ENCODE measurements at regions not wholly inside any gene's neighbourhood (a gene's known extent, or its start where the extent isn't known, plus 50 kb on each side); places are given as distances from the start of the nearest gene placed in this dataset.

DNA sequence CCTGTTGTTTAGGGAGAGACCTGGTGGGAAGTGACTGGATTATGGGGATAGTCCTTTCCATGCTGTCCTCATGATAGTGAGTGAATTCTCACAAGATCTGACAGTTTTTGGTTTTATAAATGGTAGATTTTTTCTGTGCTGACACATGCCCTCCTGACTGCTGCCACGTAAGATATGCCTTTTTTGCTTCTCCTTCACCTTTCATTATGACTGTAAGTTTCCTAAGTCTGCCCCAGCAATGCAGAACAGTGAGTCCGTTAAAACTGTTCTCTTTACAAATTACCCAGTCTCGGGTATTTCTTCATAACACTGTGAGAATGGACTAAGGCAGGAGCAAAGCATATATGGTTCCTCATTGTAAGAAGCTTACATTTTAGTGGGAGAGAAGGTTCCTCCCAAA lies 1727.2 kb downstream of the NCAM2 start:
- ATAC-seq (ENCODE audit: poor library complexity) (no peak), DNase-seq (no peak)
- H3K9me3 Mint-ChIP-seq, result peaks cover 11% of the 10 kb centered on the region
- Histone ChIP-seq H3K4me3 (ENCODE audit: low read length) (no peak overlapping the region), H3K4me1 (ENCODE audit: insufficient read depth, low read length) (no peaks in the 10 kb centered on the region), H3K36me3 (ENCODE audit: insufficient read depth, low read length) (no peaks in the 10 kb centered on the region), H3K27me3 (ENCODE audit: control insufficient read depth in 1 of 2, insufficient read depth in 2 of 2, low read length in 2 of 2) (no peaks in the 10 kb centered on the region), H3K9me3 (ENCODE audit: control insufficient read depth in 1 of 2, insufficient read depth in 1 of 2, low read length in 2 of 2) (peaks cover 0 to 4% of the 10 kb centered on the region in 2 experiments), H3K27ac (ENCODE audit: low read depth in 1 of 2, low read length in 2 of 2) (no peak overlapping the region)
- intact Hi-C loops (cut with DNase I, micrococcal nuclease), result no loop called here
- ChIA-PET CTCF (no interaction called here), POLR2A (no interaction called here)
- TF ChIP-seq CTCF (IDR thresholded peaks at IDR 0.05), result no peak
- H3K4me1 Mint-ChIP-seq (ENCODE audit: low read depth), result no peaks in the 10 kb centered on the region
- H3K27me3 Mint-ChIP-seq, result no peaks in the 10 kb centered on the region
- H3K4me3 Mint-ChIP-seq, result no peak overlapping the region
- H3K36me3 Mint-ChIP-seq (ENCODE audit: low read depth), result no peaks in the 10 kb centered on the region
- no peak overlapping the region for H3K27ac Mint-ChIP-seq

DNA sequence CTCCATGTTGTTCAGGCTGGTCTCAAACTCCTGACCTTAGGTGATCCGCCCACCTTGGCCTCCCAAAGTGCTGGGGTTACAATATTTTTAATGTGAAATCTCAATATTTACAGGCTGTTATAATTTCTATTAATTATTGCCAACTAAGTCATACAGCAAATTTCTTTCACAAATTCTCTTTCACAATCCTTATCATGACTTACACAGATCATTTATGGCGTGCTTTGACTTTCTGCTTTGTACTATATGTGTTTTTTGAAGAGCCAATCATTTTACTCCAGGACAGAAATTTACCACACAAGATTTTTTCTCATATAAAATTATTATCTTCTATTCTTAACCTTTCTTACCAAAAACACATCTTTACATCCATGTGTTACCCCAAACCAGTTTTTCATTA lies 1729.9 kb downstream of the NCAM2 start:
- CTCF ChIA-PET, result no interaction called here
- H3K36me3 Mint-ChIP-seq (ENCODE audit: low read depth), result no peaks in the 10 kb centered on the region

DNA sequence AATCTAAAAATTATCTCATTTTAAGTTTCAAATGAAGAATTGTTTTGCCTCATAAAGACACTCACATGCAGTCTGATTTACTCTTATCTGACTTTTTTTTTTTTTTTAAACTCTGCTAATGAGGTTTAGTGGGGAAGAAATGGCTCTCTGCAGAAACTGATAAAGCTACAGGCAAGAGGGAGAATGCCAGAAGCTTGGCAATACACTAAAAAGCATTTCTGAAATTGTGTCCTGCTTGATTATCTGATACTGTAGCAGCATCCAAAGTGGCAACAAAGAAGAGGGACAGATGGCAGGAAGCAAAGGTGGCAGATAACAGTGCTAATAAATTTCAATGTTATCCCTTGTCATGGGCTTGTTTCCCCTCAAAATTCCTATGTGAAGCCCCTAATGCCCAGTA lies 1744.9 kb downstream of the NCAM2 start:
- ATAC-seq (ENCODE audit: poor library complexity) (no peak), DNase-seq (no peak)
- no peak overlapping the region for H3K4me3 Mint-ChIP-seq
- ChIA-PET POLR2A (no interaction called here), CTCF (no interaction called here)
- H3K27me3 Mint-ChIP-seq, result no peaks in the 10 kb centered on the region
- Histone ChIP-seq H3K27me3 (ENCODE audit: control insufficient read depth in 1 of 2, insufficient read depth in 2 of 2, low read length in 2 of 2) (no peaks in the 10 kb centered on the region), H3K4me1 (ENCODE audit: insufficient read depth, low read length) (no peaks in the 10 kb centered on the region), H3K9me3 (ENCODE audit: control insufficient read depth in 1 of 2, insufficient read depth in 1 of 2, low read length in 2 of 2) (no peaks in the 10 kb centered on the region), H3K27ac (ENCODE audit: low read depth in 1 of 2, low read length in 2 of 2) (no peak overlapping the region), H3K4me3 (ENCODE audit: low read length) (no peak overlapping the region), H3K36me3 (ENCODE audit: insufficient read depth, low read length) (no peaks in the 10 kb centered on the region)
- intact Hi-C loops (cut with DNase I, micrococcal nuclease), result no loop called here
- H3K4me1 Mint-ChIP-seq (ENCODE audit: low read depth), result no peaks in the 10 kb centered on the region
- H3K27ac Mint-ChIP-seq, result no peak overlapping the region
- H3K36me3 Mint-ChIP-seq (ENCODE audit: low read depth), result no peaks in the 10 kb centered on the region
- H3K9me3 Mint-ChIP-seq, result peaks cover 2% of the 10 kb centered on the region
- no peak for TF ChIP-seq CTCF (IDR thresholded peaks at IDR 0.05)

More for the DNA sequence above, 1729.9 kb downstream of the NCAM2 start:
- POLR2A ChIA-PET, result no interaction called here
- ATAC-seq (ENCODE audit: poor library complexity) (no peak), DNase-seq (no peak)
- Mint-ChIP-seq H3K4me3 (no peak overlapping the region), H3K4me1 (ENCODE audit: low read depth) (no peaks in the 10 kb centered on the region), H3K27ac (no peak overlapping the region), H3K9me3 (peaks cover 11% of the 10 kb centered on the region), H3K27me3 (no peaks in the 10 kb centered on the region)
- intact Hi-C loops (cut with DNase I, micrococcal nuclease), result no loop called here
- no peaks in the 10 kb centered on the region for H3K36me3 ChIP-seq (ENCODE audit: insufficient read depth, low read length)
- no peak for TF ChIP-seq CTCF (IDR thresholded peaks at IDR 0.05)
- H3K27me3 ChIP-seq (ENCODE audit: control insufficient read depth in 1 of 2, insufficient read depth in 2 of 2, low read length in 2 of 2), result no peaks in the 10 kb centered on the region
- no peak overlapping the region for H3K27ac ChIP-seq (ENCODE audit: low read depth in 1 of 2, low read length in 2 of 2)
- H3K4me1 ChIP-seq (ENCODE audit: insufficient read depth, low read length), result no peaks in the 10 kb centered on the region
- H3K4me3 ChIP-seq (ENCODE audit: low read length), result no peak overlapping the region
- peaks cover 0 to 9% of the 10 kb centered on the region in 2 experiments for H3K9me3 ChIP-seq (ENCODE audit: control insufficient read depth in 1 of 2, insufficient read depth in 1 of 2, low read length in 2 of 2)

Data from CD4-positive, alpha-beta T cell (primary cell).